H7 (cell line): ENCODE measurements at regions not wholly inside any gene's neighbourhood (a gene's known extent, or its start where the extent isn't known, plus 50 kb on each side); places are given as distances from the start of the nearest gene placed in this dataset.
"Not testable (repeated sequence)": the region's sequence is repeated elsewhere in the genome, so short reads cannot be mapped to it uniquely, and the experiment has no call there.

Experiments
- DNase-seq: peaks from one replicate; pipeline ENCODE4 v3.0.0; 2012
- H3K27me3 ChIP-seq: 2 replicates; pipeline ENCODE4 v1.6.0; 2011; ENCODE audit warnings: mild to moderate bottlenecking, low read length; ENCODE audit not compliant: control insufficient read depth, insufficient read depth
- H3K36me3 ChIP-seq: replicated peaks from 2 replicates; pipeline ENCODE4 v1.5.1; 2011; ENCODE audit warnings: low read length; ENCODE audit not compliant: control insufficient read depth, insufficient read depth
- H3K4me3 ChIP-seq: 2 replicates; pipeline ENCODE4 v1.5.1; 2011; ENCODE audit warnings: low read depth, mild to moderate bottlenecking, control low read depth, low read length, moderate library complexity; ENCODE audit not compliant: insufficient read depth

DNA sequence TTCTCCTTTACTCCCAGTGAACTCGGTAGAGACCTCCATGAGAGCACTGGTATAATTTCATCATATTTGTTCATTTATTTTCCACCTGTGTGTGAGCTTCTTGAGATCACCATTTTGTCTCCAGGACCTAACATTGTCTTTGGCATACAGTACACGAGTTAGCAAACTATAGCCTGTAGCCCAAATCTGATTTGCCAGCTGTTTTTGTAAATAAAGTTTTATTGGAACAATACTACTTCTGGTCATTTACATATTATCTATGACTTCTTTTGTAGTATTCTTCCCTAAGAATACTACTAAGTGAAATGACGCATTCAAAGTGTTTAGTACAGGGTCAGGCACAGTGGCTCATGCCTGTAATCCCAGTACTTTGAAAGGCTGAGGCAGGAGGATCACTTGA lies 449.5 kb downstream of the PLPP3 start:
- no peak for DNase-seq

GRCh38 chr1:56125316-56125715 lies 454.0 kb downstream of the PLPP3 start:
- DNase-seq: no peak
- Histone ChIP-seq H3K27me3 (no peaks in the 10 kb centered on the region), H3K36me3 (no peaks in the 10 kb centered on the region), H3K4me3 (no peak overlapping the region)

More for the DNA sequence above, 449.5 kb downstream of the PLPP3 start:
- H3K36me3 ChIP-seq: no peaks in the 10 kb centered on the region
- H3K4me3 ChIP-seq: no peak overlapping the region
- H3K27me3 ChIP-seq: no peaks in the 10 kb centered on the region

- DNase-seq: no peak
- no peak overlapping the region for H3K4me3 ChIP-seq
- H3K27me3 ChIP-seq: no peaks in the 10 kb centered on the region
- H3K36me3 ChIP-seq: no peaks in the 10 kb centered on the region
Measured at GRCh38 chr1:56123826-56124225, 455.5 kb downstream of the PLPP3 start.

DNA sequence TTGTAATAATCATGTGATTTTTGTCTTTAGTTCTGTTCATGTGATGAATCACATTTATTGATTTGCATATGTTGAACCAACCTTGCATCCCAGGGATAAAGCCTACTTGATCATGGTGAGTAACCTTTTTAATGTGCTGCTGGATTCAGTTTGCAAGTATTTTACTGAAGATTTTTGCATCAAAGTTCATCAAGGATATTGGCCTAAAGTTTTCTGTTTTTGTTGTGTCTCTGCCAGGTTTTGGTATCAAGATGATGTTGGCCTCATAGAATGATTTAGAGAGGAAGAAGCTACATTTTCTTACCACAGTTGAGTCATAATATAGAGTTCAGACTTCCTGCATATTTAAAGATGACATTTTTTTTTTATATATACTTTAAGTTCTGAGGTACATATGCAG lies 455.9 kb downstream of the PLPP3 start:
- no peaks in the 10 kb centered on the region for H3K27me3 ChIP-seq
- no peak for DNase-seq
- no peaks in the 10 kb centered on the region for H3K36me3 ChIP-seq
- no peak overlapping the region for H3K4me3 ChIP-seq

GRCh38 chr1:56120021-56120420 lies 459.3 kb downstream of the PLPP3 start:
- Histone ChIP-seq H3K4me3 (no peak overlapping the region), H3K27me3 (no peaks in the 10 kb centered on the region), H3K36me3 (no peaks in the 10 kb centered on the region)
- DNase-seq: no peak

- not testable (repeated sequence) for DNase-seq, H3K36me3 ChIP-seq, H3K4me3 ChIP-seq, H3K27me3 ChIP-seq
Measured at GRCh38 chr1:56118676-56119075, 460.7 kb downstream of the PLPP3 start.

GRCh38 chr1:56115701-56116100 lies 463.7 kb downstream of the PLPP3 start:
- H3K4me3 ChIP-seq: no peak overlapping the region
- DNase-seq: no peak
- no peaks in the 10 kb centered on the region for H3K27me3 ChIP-seq
- H3K36me3 ChIP-seq: no peaks in the 10 kb centered on the region

- H3K4me3 ChIP-seq: no peak overlapping the region
- H3K27me3 ChIP-seq: no peaks in the 10 kb centered on the region
- no peak for DNase-seq
- H3K36me3 ChIP-seq: no peaks in the 10 kb centered on the region
Measured at GRCh38 chr1:56113679-56114078, 465.7 kb downstream of the PLPP3 start.

- Histone ChIP-seq H3K27me3 (no peaks in the 10 kb centered on the region), H3K4me3 (no peak overlapping the region), H3K36me3 (no peaks in the 10 kb centered on the region)
- DNase-seq: no peak
Measured at GRCh38 chr1:56107275-56107638, 472.1 kb downstream of the PLPP3 start.

DNA sequence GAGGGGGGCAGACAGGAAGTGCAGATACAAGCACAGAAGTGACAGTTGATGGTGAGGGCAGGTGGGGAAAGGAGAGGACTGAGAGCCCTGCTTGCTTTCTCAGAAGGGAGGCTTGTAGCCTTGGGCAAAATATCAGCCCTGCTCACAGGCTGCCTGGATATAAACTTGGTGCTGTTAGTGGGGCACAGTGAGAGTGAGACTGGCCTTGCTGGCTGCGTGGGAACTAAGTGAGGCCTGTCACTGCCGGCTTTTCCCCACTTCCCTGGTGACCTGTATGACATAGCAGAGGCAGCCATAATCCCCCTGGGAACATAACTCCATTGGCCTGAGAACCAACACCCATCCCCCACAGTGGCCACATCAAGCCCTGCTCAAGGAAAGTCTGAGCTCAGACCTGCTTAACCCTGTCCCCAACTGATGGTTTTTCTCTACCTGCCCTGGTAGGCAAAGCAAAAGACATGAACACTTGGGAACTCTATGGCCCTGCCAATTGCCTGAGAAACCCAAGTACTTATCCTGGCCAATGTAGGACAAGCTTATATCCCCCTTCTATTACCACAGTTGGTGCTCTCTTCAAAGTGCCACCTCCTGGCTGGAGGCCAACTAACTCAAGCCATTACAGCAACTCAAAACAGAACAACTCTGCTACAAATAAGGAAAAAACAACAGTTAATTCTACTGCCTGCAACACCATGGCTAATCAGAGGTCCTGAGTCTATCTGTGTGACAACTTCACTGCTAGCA lies 472.7 kb downstream of the PLPP3 start:
- DNase-seq: no peak
- Histone ChIP-seq H3K4me3 (no peak overlapping the region), H3K27me3 (no peaks in the 10 kb centered on the region), H3K36me3 (no peaks in the 10 kb centered on the region)

- DNase-seq: no peak
- Histone ChIP-seq H3K27me3 (no peaks in the 10 kb centered on the region), H3K36me3 (no peaks in the 10 kb centered on the region), H3K4me3 (no peak overlapping the region)
Measured at GRCh38 chr1:56105397-56105796, 474.0 kb downstream of the PLPP3 start.

GRCh38 chr1:56099766-56100265 lies 479.5 kb downstream of the PLPP3 start:
- H3K4me3 ChIP-seq: no peak overlapping the region
- H3K36me3 ChIP-seq: no peaks in the 10 kb centered on the region
- DNase-seq: no peak
- no peaks in the 10 kb centered on the region for H3K27me3 ChIP-seq

- H3K4me3 ChIP-seq: no peak overlapping the region
- no peaks in the 10 kb centered on the region for H3K27me3 ChIP-seq
- DNase-seq: no peak
- H3K36me3 ChIP-seq: no peaks in the 10 kb centered on the region
Measured at GRCh38 chr1:56098946-56099345, 480.4 kb downstream of the PLPP3 start.

- Histone ChIP-seq H3K4me3 (no peak overlapping the region), H3K36me3 (no peaks in the 10 kb centered on the region), H3K27me3 (no peaks in the 10 kb centered on the region)
- no peak for DNase-seq
Measured at GRCh38 chr1:56097713-56098112, 481.6 kb downstream of the PLPP3 start.

- H3K27me3 ChIP-seq: no peaks in the 10 kb centered on the region
- H3K36me3 ChIP-seq: no peaks in the 10 kb centered on the region
- H3K4me3 ChIP-seq: no peak overlapping the region
- DNase-seq: no peak
Measured at GRCh38 chr1:56095696-56096665, 483.4 kb downstream of the PLPP3 start.
